Neural cell (in vitro differentiated cells): ENCODE measurements at regions not wholly inside any gene's neighbourhood (a gene's known extent, or its start where the extent isn't known, plus 50 kb on each side); places are given as distances from the start of the nearest gene placed in this dataset.

Experiments used
- H2AFZ ChIP-seq: fragments of 200-600, 300-800 bp; sonication (generic), shearing (Covaris generic); 2 replicates; pipeline ENCODE4 v1.6.0; 2014; ENCODE audit warnings: low read depth, mild to moderate bottlenecking, antibody characterized with exemption, low read length, moderate library complexity
- H3F3A ChIP-seq: fragments of 200-600 bp; shearing (Covaris generic); 2 replicates; pipeline ENCODE4 v1.6.1; 2016; ENCODE audit warnings: mild to moderate bottlenecking, moderate library complexity, mixed read lengths, antibody characterized with exemption, low read length; ENCODE audit not compliant: insufficient read depth, poor library complexity, severe bottlenecking
- H3K27ac ChIP-seq: fragments of 200-600, 300-800 bp; sonication (generic), shearing (Covaris generic); 2 replicates; pipeline ENCODE4 v1.5.1; 2014; ENCODE audit warnings: mild to moderate bottlenecking, low read length, moderate library complexity
- H3K27me3 ChIP-seq: fragments of 300-800, 200-600 bp; sonication (generic), shearing (Covaris generic); 2 replicates; pipeline ENCODE4 v1.6.0; 2014; ENCODE audit warnings: mild to moderate bottlenecking, low read depth, low read length, moderate library complexity; ENCODE audit not compliant: insufficient read depth
- H3K36me3 ChIP-seq: fragments of 300-800, 200-600 bp; sonication (generic), shearing (Covaris generic); 2 replicates; pipeline ENCODE4 v1.5.1; 2014; ENCODE audit warnings: mild to moderate bottlenecking, antibody characterized with exemption, low read length, moderate library complexity; ENCODE audit not compliant: insufficient read depth
- H3K4me2 ChIP-seq: fragments of 300-800, 200-600 bp; sonication (generic), shearing (Covaris generic); 2 replicates; pipeline ENCODE4 v1.6.0; 2014; ENCODE audit warnings: mild to moderate bottlenecking, low read length
- H3K4me3 ChIP-seq: fragments of 300-800, 200-600 bp; sonication (generic), shearing (Covaris generic); 2 replicates; pipeline ENCODE4 v1.5.1; 2014; ENCODE audit warnings: mild to moderate bottlenecking, low read length, moderate library complexity
- H3K79me2 ChIP-seq: fragments of 200-600 bp; shearing (Covaris generic); replicated peaks from 2 replicates; pipeline ENCODE4 v1.6.0; 2014; ENCODE audit warnings: mild to moderate bottlenecking, low read length, moderate library complexity; ENCODE audit not compliant: insufficient read depth
- H3K9ac ChIP-seq: fragments of 300-800, 200-600 bp; sonication (generic), shearing (Covaris generic); 2 replicates; pipeline ENCODE4 v1.6.1; 2016; ENCODE audit warnings: mild to moderate bottlenecking, low read length, mixed read lengths
- H3K9me2 ChIP-seq: fragments of 200-600 bp; shearing (Covaris generic); 2 replicates; pipeline ENCODE4 v1.6.1; 2016; ENCODE audit warnings: mild to moderate bottlenecking, low read length, mixed read lengths; ENCODE audit not compliant: insufficient read depth
- H3K9me3 ChIP-seq: fragments of 200-600, 300-800 bp; sonication (generic), shearing (Covaris generic); 2 replicates; pipeline ENCODE4 v1.6.1; 2016; ENCODE audit warnings: mild to moderate bottlenecking, mixed run types, low read length, moderate library complexity, mixed read lengths
- H4K20me1 ChIP-seq: fragments of 200-600 bp; shearing (Covaris generic); 2 replicates; pipeline ENCODE4 v1.6.1; 2016; ENCODE audit warnings: mild to moderate bottlenecking, mixed run types; ENCODE audit not compliant: insufficient read depth
- CTCF ChIP-seq: fragments of 450-650 bp; IDR thresholded peaks from 2 replicates; pipeline ENCODE4 v1.5.1; 2014; ENCODE audit warnings: antibody characterized with exemption, mild to moderate bottlenecking, moderate library complexity; ENCODE audit not compliant: poor library complexity, severe bottlenecking
- EP300 ChIP-seq: fragments of 450-650 bp; conservative IDR thresholded peaks from 2 replicates; pipeline ENCODE4 v1.6.1; 2014; ENCODE audit warnings: antibody characterized with exemption, mild to moderate bottlenecking, moderate library complexity; ENCODE audit not compliant: poor library complexity, severe bottlenecking
- EZH2 ChIP-seq: fragments of 200-600, 300-800 bp; shearing (Covaris generic), sonication (generic); IDR thresholded peaks from 2 replicates; pipeline ENCODE4 v1.6.1; 2014; ENCODE audit warnings: antibody characterized with exemption, low read length, borderline replicate concordance, mild to moderate bottlenecking; ENCODE audit not compliant: insufficient read depth, poor library complexity, severe bottlenecking
- MXI1 ChIP-seq: fragments of 450-650 bp; conservative IDR thresholded peaks from 2 replicates; pipeline ENCODE4 v1.6.1; 2014; ENCODE audit warnings: antibody characterized with exemption, mild to moderate bottlenecking; ENCODE audit not compliant: poor library complexity, severe bottlenecking
- POLR2AphosphoS5 ChIP-seq: IDR thresholded peaks from 2 replicates; pipeline ENCODE4 v1.6.1; 2012
- RAD21 ChIP-seq: fragments of 450-650 bp; conservative IDR thresholded peaks from 2 replicates; pipeline ENCODE4 v1.6.1; 2014; ENCODE audit warnings: antibody characterized with exemption, mild to moderate bottlenecking, moderate library complexity
- REST ChIP-seq: IDR thresholded peaks from 2 replicates; pipeline ENCODE4 v1.6.1; 2012; ENCODE audit warnings: borderline replicate concordance
- SMC3 ChIP-seq: fragments of 450-650 bp; conservative IDR thresholded peaks from 2 replicates; pipeline ENCODE4 v1.6.1; 2014; ENCODE audit warnings: antibody characterized with exemption, mild to moderate bottlenecking, moderate library complexity; ENCODE audit not compliant: poor library complexity
- TAF1 ChIP-seq: IDR thresholded peaks from 2 replicates; pipeline ENCODE4 v1.6.1; 2012; ENCODE audit warnings: low read depth

GRCh38 chr7:33739286-33739685, 166.1 kb upstream of the BMPER start:
- H3K4me2 ChIP-seq: no peak overlapping the region
- H3F3A ChIP-seq: no peaks in the 10 kb centered on the region
- H3K9ac ChIP-seq: no peak overlapping the region
- H3K27ac ChIP-seq: no peak overlapping the region
- H4K20me1 ChIP-seq: no peaks in the 10 kb centered on the region
- H3K36me3 ChIP-seq: no peaks in the 10 kb centered on the region
- H2AFZ ChIP-seq: no peak overlapping the region
- H3K27me3 ChIP-seq: no peaks in the 10 kb centered on the region
- H3K4me3 ChIP-seq: no peak overlapping the region
- no peak for TF ChIP-seq POLR2AphosphoS5
- TF ChIP-seq REST: no peak
- no peak for TF ChIP-seq SMC3
- TF ChIP-seq EP300: no peak
- no peak for TF ChIP-seq CTCF
- TF ChIP-seq TAF1: no peak
- TF ChIP-seq RAD21: no peak
- no peak for TF ChIP-seq EZH2
- TF ChIP-seq MXI1: no peak
- H3K9me2 ChIP-seq: no peaks in the 10 kb centered on the region
- no peaks in the 10 kb centered on the region for H3K9me3 ChIP-seq
- no peaks in the 10 kb centered on the region for H3K79me2 ChIP-seq

GRCh38 chr7:33742521-33742920, 162.8 kb upstream of the BMPER start:
- H3K27me3 ChIP-seq: no peaks in the 10 kb centered on the region
- no peak overlapping the region for H3K27ac ChIP-seq
- no peaks in the 10 kb centered on the region for H3K36me3 ChIP-seq
- no peak for TF ChIP-seq MXI1
- no peak for TF ChIP-seq RAD21
- TF ChIP-seq TAF1: no peak
- no peak for TF ChIP-seq EP300
- TF ChIP-seq SMC3: no peak
- TF ChIP-seq EZH2: no peak
- TF ChIP-seq REST: no peak
- TF ChIP-seq POLR2AphosphoS5: no peak
- no peak for TF ChIP-seq CTCF
- H3K9ac ChIP-seq: no peak overlapping the region
- no peaks in the 10 kb centered on the region for H3F3A ChIP-seq
- no peaks in the 10 kb centered on the region for H3K79me2 ChIP-seq
- no peaks in the 10 kb centered on the region for H4K20me1 ChIP-seq
- no peak overlapping the region for H3K4me3 ChIP-seq
- no peaks in the 10 kb centered on the region for H3K9me3 ChIP-seq
- no peak overlapping the region for H3K4me2 ChIP-seq
- no peaks in the 10 kb centered on the region for H3K9me2 ChIP-seq
- H2AFZ ChIP-seq: no peak overlapping the region
